ENCODE measurements at regions not wholly inside any gene's neighbourhood (a gene's known extent, or its start where the extent isn't known, plus 50 kb on each side); places are given as distances from the start of the nearest gene placed in this dataset.
"Not testable (repeated sequence)": the region's sequence is repeated elsewhere in the genome, so short reads cannot be mapped to it uniquely, and the experiment has no call there.

GRCh38 chr10:78236416-78237015 lies 202.9 kb downstream of the RPS24 start:
- DNase-seq (ENCODE audit: low read depth): no peak

GRCh38 chr10:78237951-78238350 lies 204.3 kb downstream of the RPS24 start:
- not testable (repeated sequence) for DNase-seq (ENCODE audit: low read depth)

GRCh38 chr10:78247266-78247665 lies 213.6 kb downstream of the RPS24 start:
- DNase-seq (ENCODE audit: low read depth): no peak

GRCh38 chr10:78247821-78248220 lies 214.2 kb downstream of the RPS24 start:
- DNase-seq (ENCODE audit: low read depth): no peak

- no peak for DNase-seq (ENCODE audit: low read depth)
Measured at GRCh38 chr10:78248651-78249464, 215.2 kb downstream of the RPS24 start.

- DNase-seq (ENCODE audit: low read depth): no peak
Measured at GRCh38 chr10:78249690-78250089, 216.0 kb downstream of the RPS24 start.

- no peak for DNase-seq (ENCODE audit: low read depth)
Measured at GRCh38 chr10:78250313-78251015, 216.8 kb downstream of the RPS24 start.

GRCh38 chr10:78251016-78251385 lies 217.3 kb downstream of the RPS24 start:
- no peak for DNase-seq (ENCODE audit: low read depth)

- DNase-seq (ENCODE audit: low read depth): no peak
Measured at GRCh38 chr10:78252286-78252685, 218.6 kb downstream of the RPS24 start.

GRCh38 chr10:78253063-78253853 lies 219.6 kb downstream of the RPS24 start:
- no peak for DNase-seq (ENCODE audit: low read depth)

- DNase-seq (ENCODE audit: low read depth): no peak
Measured at GRCh38 chr10:78254013-78254412, 220.3 kb downstream of the RPS24 start.

GRCh38 chr10:78255214-78255613 lies 221.6 kb downstream of the RPS24 start:
- DNase-seq (ENCODE audit: low read depth): peak; percentile 50

GRCh38 chr10:78255796-78256638 lies 222.4 kb downstream of the RPS24 start:
- DNase-seq (ENCODE audit: low read depth): peak; percentile 95

- DNase-seq (ENCODE audit: low read depth): no peak
Measured at GRCh38 chr10:78258323-78259030, 224.8 kb downstream of the RPS24 start.

GRCh38 chr10:78259391-78259790 lies 225.7 kb downstream of the RPS24 start:
- DNase-seq (ENCODE audit: low read depth): no peak

- no peak for DNase-seq (ENCODE audit: low read depth)
Measured at GRCh38 chr10:78260141-78260540, 226.5 kb downstream of the RPS24 start.

- DNase-seq (ENCODE audit: low read depth): no peak
Measured at GRCh38 chr10:78260680-78261079, 227.0 kb downstream of the RPS24 start.

GRCh38 chr10:78261291-78261690 lies 227.6 kb downstream of the RPS24 start:
- no peak for DNase-seq (ENCODE audit: low read depth)

GRCh38 chr10:78262860-78263259 lies 229.2 kb downstream of the RPS24 start:
- DNase-seq (ENCODE audit: low read depth): no peak

GRCh38 chr10:78263521-78263988 lies 229.9 kb downstream of the RPS24 start:
- DNase-seq (ENCODE audit: low read depth): peak; percentile 86
